Chondrocyte (in vitro differentiated cells): ENCODE measurements at regions not wholly inside any gene's neighbourhood (a gene's known extent, or its start where the extent isn't known, plus 50 kb on each side); places are given as distances from the start of the nearest gene placed in this dataset.

Experiments
- DNase-seq: peaks from one replicate; pipeline ENCODE4 v3.0.0; 2021; ENCODE audit warnings: mixed read lengths, low spot score
- H3K27ac Mint-ChIP-seq: one replicate; pipeline ENCODE4 v1.8.0; 2021; ENCODE audit warnings: mild to moderate bottlenecking, moderate library complexity, mixed read lengths; ENCODE audit not compliant: unreplicated experiment
- H3K27me3 Mint-ChIP-seq: 2 replicates; pipeline ENCODE4 v1.8.0; 2021; ENCODE audit warnings: low read depth, mixed read lengths
- H3K36me3 Mint-ChIP-seq: 2 replicates; pipeline ENCODE4 v1.8.0; 2021; ENCODE audit warnings: low read depth, mixed read lengths
- H3K4me1 Mint-ChIP-seq: 2 replicates; pipeline ENCODE4 v1.8.0; 2021; ENCODE audit warnings: low read depth, mild to moderate bottlenecking, mixed read lengths
- H3K4me3 Mint-ChIP-seq: one replicate; pipeline ENCODE4 v1.8.0; 2021; ENCODE audit warnings: mild to moderate bottlenecking, moderate library complexity, mixed read lengths; ENCODE audit not compliant: unreplicated experiment
- H3K9me3 Mint-ChIP-seq: 2 replicates; pipeline ENCODE4 v1.8.0; 2021; ENCODE audit warnings: low read depth, mixed read lengths
- TF ChIP-seq, protein P1 (sequence below): fragments of 200-600 bp; sonication (generic); IDR thresholded peaks from 2 replicates; pipeline ENCODE4 v1.5.0; 2021; ENCODE audit warnings: antibody characterized with exemption, mild to moderate bottlenecking, moderate library complexity

DNA sequence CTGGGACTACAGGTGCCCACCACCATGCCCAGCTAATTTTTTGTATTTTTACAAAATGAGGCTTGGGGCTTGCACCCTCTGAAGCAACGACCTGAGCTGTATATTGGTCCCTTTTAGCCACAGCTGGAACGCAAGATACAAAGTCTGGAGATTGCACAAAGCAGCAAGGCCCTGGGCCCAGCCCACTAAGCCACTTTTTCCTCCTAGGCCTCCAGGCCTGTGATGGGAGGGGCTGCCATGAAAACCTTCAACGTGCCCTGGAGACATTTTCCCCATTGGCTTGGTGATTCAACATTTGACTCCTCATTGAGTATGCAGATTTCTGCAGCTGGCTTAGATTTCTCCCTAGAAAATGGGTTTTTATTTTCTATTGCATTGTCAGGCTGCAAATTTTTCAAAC is 69.2 kb downstream of the CYB561 start:
- TF ChIP-seq, protein P1, sequence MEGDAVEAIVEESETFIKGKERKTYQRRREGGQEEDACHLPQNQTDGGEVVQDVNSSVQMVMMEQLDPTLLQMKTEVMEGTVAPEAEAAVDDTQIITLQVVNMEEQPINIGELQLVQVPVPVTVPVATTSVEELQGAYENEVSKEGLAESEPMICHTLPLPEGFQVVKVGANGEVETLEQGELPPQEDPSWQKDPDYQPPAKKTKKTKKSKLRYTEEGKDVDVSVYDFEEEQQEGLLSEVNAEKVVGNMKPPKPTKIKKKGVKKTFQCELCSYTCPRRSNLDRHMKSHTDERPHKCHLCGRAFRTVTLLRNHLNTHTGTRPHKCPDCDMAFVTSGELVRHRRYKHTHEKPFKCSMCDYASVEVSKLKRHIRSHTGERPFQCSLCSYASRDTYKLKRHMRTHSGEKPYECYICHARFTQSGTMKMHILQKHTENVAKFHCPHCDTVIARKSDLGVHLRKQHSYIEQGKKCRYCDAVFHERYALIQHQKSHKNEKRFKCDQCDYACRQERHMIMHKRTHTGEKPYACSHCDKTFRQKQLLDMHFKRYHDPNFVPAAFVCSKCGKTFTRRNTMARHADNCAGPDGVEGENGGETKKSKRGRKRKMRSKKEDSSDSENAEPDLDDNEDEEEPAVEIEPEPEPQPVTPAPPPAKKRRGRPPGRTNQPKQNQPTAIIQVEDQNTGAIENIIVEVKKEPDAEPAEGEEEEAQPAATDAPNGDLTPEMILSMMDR = no peak
- Mint-ChIP-seq H3K27ac (no peak overlapping the region), H3K27me3 (no peaks in the 10 kb centered on the region), H3K4me3 (no peak overlapping the region), H3K4me1 (peaks cover 23% of the 10 kb centered on the region), H3K36me3 (peaks cover 15% of the 10 kb centered on the region), H3K9me3 (peaks cover 7% of the 10 kb centered on the region)
- DNase-seq = no peak

- Mint-ChIP-seq H3K36me3 (peaks cover 15% of the 10 kb centered on the region), H3K9me3 (peaks cover 7% of the 10 kb centered on the region), H3K4me1 (peaks cover 39% of the 10 kb centered on the region), H3K4me3 (no peak overlapping the region), H3K27me3 (no peaks in the 10 kb centered on the region), H3K27ac (peak overlapping the region; percentile 68)
- TF ChIP-seq, protein P1 = no peak
- no peak for DNase-seq
Observed at GRCh38 chr17:63378411-63379375, 67.4 kb downstream of the CYB561 start.

DNA sequence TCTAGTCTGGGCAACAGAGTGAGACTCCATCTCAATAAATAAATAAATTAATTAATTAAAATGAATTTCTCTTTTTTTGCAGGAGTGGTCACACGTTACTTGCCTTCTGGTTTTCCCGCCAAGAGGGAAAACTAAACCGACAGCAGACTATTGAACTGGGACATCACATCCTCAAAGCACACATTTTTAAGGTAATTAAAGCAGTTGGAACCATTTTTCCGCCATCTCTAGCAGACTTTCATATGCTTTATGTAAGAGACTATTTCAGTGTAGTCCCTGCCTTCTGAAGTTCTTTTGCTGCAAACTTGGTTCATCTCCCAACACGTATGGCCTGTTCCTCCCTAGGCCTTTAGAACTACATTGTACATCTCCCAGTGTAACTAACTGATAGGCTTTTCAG is 66.5 kb downstream of the CYB561 start:
- Mint-ChIP-seq H3K27me3 (no peaks in the 10 kb centered on the region), H3K4me1 (peaks cover 41% of the 10 kb centered on the region), H3K4me3 (no peak overlapping the region), H3K27ac (no peak overlapping the region), H3K9me3 (peaks cover 7% of the 10 kb centered on the region), H3K36me3 (peaks cover 15% of the 10 kb centered on the region)
- TF ChIP-seq, protein P1 = no peak
- DNase-seq = no peak

- DNase-seq = no peak
- no peaks in the 10 kb centered on the region for H3K27me3 Mint-ChIP-seq
- H3K4me3 Mint-ChIP-seq = no peak overlapping the region
- peaks cover 41% of the 10 kb centered on the region for H3K4me1 Mint-ChIP-seq
- TF ChIP-seq, protein P1 = no peak
- H3K9me3 Mint-ChIP-seq = peaks cover 7% of the 10 kb centered on the region
- H3K27ac Mint-ChIP-seq = no peak overlapping the region
- peaks cover 15% of the 10 kb centered on the region for H3K36me3 Mint-ChIP-seq
Observed at GRCh38 chr17:63381101-63381729, 64.9 kb downstream of the CYB561 start.

DNA sequence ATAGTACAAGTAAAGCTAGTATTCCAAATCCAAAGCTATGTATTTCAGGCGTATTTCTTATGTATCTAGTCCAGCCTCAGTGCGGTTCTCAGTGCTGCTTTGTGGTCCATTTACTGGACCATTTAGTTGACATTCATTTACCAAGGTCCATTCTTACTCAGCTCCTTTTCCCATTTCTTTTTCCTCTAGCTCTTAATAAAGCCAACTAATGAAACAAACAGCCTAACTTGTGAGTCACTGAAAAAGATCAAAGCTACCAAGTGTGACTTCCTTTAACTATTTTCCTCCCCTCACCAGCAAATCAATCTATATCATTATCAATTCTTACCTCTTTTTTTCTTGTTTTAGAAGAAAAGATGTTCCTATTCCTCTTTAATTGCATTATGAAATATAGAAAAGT is 64.0 kb downstream of the CYB561 start:
- DNase-seq = no peak
- no peak overlapping the region for H3K4me3 Mint-ChIP-seq
- H3K4me1 Mint-ChIP-seq = peaks cover 41% of the 10 kb centered on the region
- H3K36me3 Mint-ChIP-seq = peaks cover 14% of the 10 kb centered on the region
- H3K9me3 Mint-ChIP-seq = peaks cover 7% of the 10 kb centered on the region
- no peaks in the 10 kb centered on the region for H3K27me3 Mint-ChIP-seq
- no peak overlapping the region for H3K27ac Mint-ChIP-seq
- TF ChIP-seq, protein P1 = no peak
